ENCODE measurements at regions not wholly inside any gene's neighbourhood (a gene's known extent, or its start where the extent isn't known, plus 50 kb on each side); places are given as distances from the start of the nearest gene placed in this dataset.
"Not testable (repeated sequence)": the region's sequence is repeated elsewhere in the genome, so short reads cannot be mapped to it uniquely, and the experiment has no call there.

- Histone ChIP-seq H3K4me1 (ENCODE audit: control insufficient read depth, insufficient read depth, low read length, poor library complexity, severe bottlenecking) (no peaks in the 10 kb centered on the region), H3K4me3 (ENCODE audit: insufficient read depth, low read depth, low read length, poor library complexity, severe bottlenecking) (no peak overlapping the region), H3K27me3 (replicated peaks; ENCODE audit: control insufficient read depth, insufficient read depth, low read length, poor library complexity, severe bottlenecking) (no peaks in the 10 kb centered on the region), H3K9me3 (ENCODE audit: control insufficient read depth, low read length) (no peaks in the 10 kb centered on the region), H3K36me3 (ENCODE audit: control insufficient read depth, insufficient read depth, low read length) (no peaks in the 10 kb centered on the region), H3K27ac (ENCODE audit: insufficient read depth, low read length, poor library complexity, severe bottlenecking) (no peak overlapping the region)
- no peak for DNase-seq
Observed at GRCh38 chr7:68627247-68627864, 970.9 kb upstream of the AUTS2 start.

- H3K27ac ChIP-seq (ENCODE audit: insufficient read depth, low read length, poor library complexity, severe bottlenecking); DNase-seq; H3K4me1 ChIP-seq (ENCODE audit: control insufficient read depth, insufficient read depth, low read length, poor library complexity, severe bottlenecking); H3K4me3 ChIP-seq (ENCODE audit: insufficient read depth, low read depth, low read length, poor library complexity, severe bottlenecking); H3K9me3 ChIP-seq (ENCODE audit: control insufficient read depth, low read length); H3K27me3 ChIP-seq (replicated peaks; ENCODE audit: control insufficient read depth, insufficient read depth, low read length, poor library complexity, severe bottlenecking); H3K36me3 ChIP-seq (ENCODE audit: control insufficient read depth, insufficient read depth, low read length): not testable (repeated sequence)
Observed at GRCh38 chr7:68630914-68631313, 967.4 kb upstream of the AUTS2 start.

- H3K27me3 ChIP-seq (replicated peaks; ENCODE audit: control insufficient read depth, insufficient read depth, low read length, poor library complexity, severe bottlenecking): no peaks in the 10 kb centered on the region
- no peaks in the 10 kb centered on the region for H3K36me3 ChIP-seq (ENCODE audit: control insufficient read depth, insufficient read depth, low read length)
- no peak for DNase-seq
- no peaks in the 10 kb centered on the region for H3K4me1 ChIP-seq (ENCODE audit: control insufficient read depth, insufficient read depth, low read length, poor library complexity, severe bottlenecking)
- H3K4me3 ChIP-seq (ENCODE audit: insufficient read depth, low read depth, low read length, poor library complexity, severe bottlenecking): no peak overlapping the region
- no peak overlapping the region for H3K27ac ChIP-seq (ENCODE audit: insufficient read depth, low read length, poor library complexity, severe bottlenecking)
- no peaks in the 10 kb centered on the region for H3K9me3 ChIP-seq (ENCODE audit: control insufficient read depth, low read length)
Observed at GRCh38 chr7:68640103-68640502, 958.2 kb upstream of the AUTS2 start.

GRCh38 chr7:68642727-68643126, 955.5 kb upstream of the AUTS2 start:
- Histone ChIP-seq H3K9me3 (ENCODE audit: control insufficient read depth, low read length) (no peaks in the 10 kb centered on the region), H3K27ac (ENCODE audit: insufficient read depth, low read length, poor library complexity, severe bottlenecking) (no peak overlapping the region), H3K27me3 (replicated peaks; ENCODE audit: control insufficient read depth, insufficient read depth, low read length, poor library complexity, severe bottlenecking) (no peaks in the 10 kb centered on the region), H3K4me3 (ENCODE audit: insufficient read depth, low read depth, low read length, poor library complexity, severe bottlenecking) (no peak overlapping the region), H3K4me1 (ENCODE audit: control insufficient read depth, insufficient read depth, low read length, poor library complexity, severe bottlenecking) (no peaks in the 10 kb centered on the region), H3K36me3 (ENCODE audit: control insufficient read depth, insufficient read depth, low read length) (no peaks in the 10 kb centered on the region)
- DNase-seq: no peak

- H3K4me1 ChIP-seq (ENCODE audit: control insufficient read depth, insufficient read depth, low read length, poor library complexity, severe bottlenecking): no peaks in the 10 kb centered on the region
Observed at GRCh38 chr7:68663392-68663791, 934.9 kb upstream of the AUTS2 start.

GRCh38 chr7:68671046-68671445, 927.2 kb upstream of the AUTS2 start:
- H3K27ac ChIP-seq (ENCODE audit: insufficient read depth, low read length, poor library complexity, severe bottlenecking): no peak overlapping the region
- H3K9me3 ChIP-seq (ENCODE audit: control insufficient read depth, low read length): no peaks in the 10 kb centered on the region
- H3K4me3 ChIP-seq (ENCODE audit: insufficient read depth, low read depth, low read length, poor library complexity, severe bottlenecking): no peak overlapping the region

More at GRCh38 chr7:68663392-68663791, 934.9 kb upstream of the AUTS2 start:
- Histone ChIP-seq H3K27ac (ENCODE audit: insufficient read depth, low read length, poor library complexity, severe bottlenecking) (no peak overlapping the region), H3K27me3 (replicated peaks; ENCODE audit: control insufficient read depth, insufficient read depth, low read length, poor library complexity, severe bottlenecking) (no peaks in the 10 kb centered on the region), H3K36me3 (ENCODE audit: control insufficient read depth, insufficient read depth, low read length) (no peaks in the 10 kb centered on the region), H3K9me3 (ENCODE audit: control insufficient read depth, low read length) (no peaks in the 10 kb centered on the region), H3K4me3 (ENCODE audit: insufficient read depth, low read depth, low read length, poor library complexity, severe bottlenecking) (no peak overlapping the region)
- no peak for DNase-seq

GRCh38 chr7:68671671-68672070, 926.6 kb upstream of the AUTS2 start:
- no peaks in the 10 kb centered on the region for H3K9me3 ChIP-seq (ENCODE audit: control insufficient read depth, low read length)
- H3K4me1 ChIP-seq (ENCODE audit: control insufficient read depth, insufficient read depth, low read length, poor library complexity, severe bottlenecking): no peaks in the 10 kb centered on the region
- DNase-seq: no peak
- H3K27me3 ChIP-seq (replicated peaks; ENCODE audit: control insufficient read depth, insufficient read depth, low read length, poor library complexity, severe bottlenecking): no peaks in the 10 kb centered on the region
- H3K27ac ChIP-seq (ENCODE audit: insufficient read depth, low read length, poor library complexity, severe bottlenecking): no peak overlapping the region
- H3K4me3 ChIP-seq (ENCODE audit: insufficient read depth, low read depth, low read length, poor library complexity, severe bottlenecking): no peak overlapping the region
- H3K36me3 ChIP-seq (ENCODE audit: control insufficient read depth, insufficient read depth, low read length): no peaks in the 10 kb centered on the region

More at GRCh38 chr7:68671046-68671445, 927.2 kb upstream of the AUTS2 start:
- Histone ChIP-seq H3K4me1 (ENCODE audit: control insufficient read depth, insufficient read depth, low read length, poor library complexity, severe bottlenecking) (no peaks in the 10 kb centered on the region), H3K36me3 (ENCODE audit: control insufficient read depth, insufficient read depth, low read length) (no peaks in the 10 kb centered on the region), H3K27me3 (replicated peaks; ENCODE audit: control insufficient read depth, insufficient read depth, low read length, poor library complexity, severe bottlenecking) (no peaks in the 10 kb centered on the region)
- DNase-seq: no peak

GRCh38 chr7:68674826-68675225, 923.4 kb upstream of the AUTS2 start:
- no peak for DNase-seq

GRCh38 chr7:68676813-68677535, 921.3 kb upstream of the AUTS2 start:
- Histone ChIP-seq H3K9me3 (ENCODE audit: control insufficient read depth, low read length) (no peaks in the 10 kb centered on the region), H3K4me3 (ENCODE audit: insufficient read depth, low read depth, low read length, poor library complexity, severe bottlenecking) (no peak overlapping the region), H3K27me3 (replicated peaks; ENCODE audit: control insufficient read depth, insufficient read depth, low read length, poor library complexity, severe bottlenecking) (no peaks in the 10 kb centered on the region), H3K36me3 (ENCODE audit: control insufficient read depth, insufficient read depth, low read length) (no peaks in the 10 kb centered on the region), H3K4me1 (ENCODE audit: control insufficient read depth, insufficient read depth, low read length, poor library complexity, severe bottlenecking) (no peaks in the 10 kb centered on the region), H3K27ac (ENCODE audit: insufficient read depth, low read length, poor library complexity, severe bottlenecking) (no peak overlapping the region)
- no peak for DNase-seq

More at GRCh38 chr7:68674826-68675225, 923.4 kb upstream of the AUTS2 start:
- Histone ChIP-seq H3K27ac (ENCODE audit: insufficient read depth, low read length, poor library complexity, severe bottlenecking) (no peak overlapping the region), H3K27me3 (replicated peaks; ENCODE audit: control insufficient read depth, insufficient read depth, low read length, poor library complexity, severe bottlenecking) (no peaks in the 10 kb centered on the region), H3K9me3 (ENCODE audit: control insufficient read depth, low read length) (no peaks in the 10 kb centered on the region), H3K36me3 (ENCODE audit: control insufficient read depth, insufficient read depth, low read length) (no peaks in the 10 kb centered on the region), H3K4me1 (ENCODE audit: control insufficient read depth, insufficient read depth, low read length, poor library complexity, severe bottlenecking) (no peaks in the 10 kb centered on the region), H3K4me3 (ENCODE audit: insufficient read depth, low read depth, low read length, poor library complexity, severe bottlenecking) (no peak overlapping the region)

GRCh38 chr7:68678196-68678595, 920.1 kb upstream of the AUTS2 start:
- Histone ChIP-seq H3K36me3 (ENCODE audit: control insufficient read depth, insufficient read depth, low read length) (no peaks in the 10 kb centered on the region), H3K9me3 (ENCODE audit: control insufficient read depth, low read length) (no peaks in the 10 kb centered on the region), H3K4me1 (ENCODE audit: control insufficient read depth, insufficient read depth, low read length, poor library complexity, severe bottlenecking) (no peaks in the 10 kb centered on the region), H3K27ac (ENCODE audit: insufficient read depth, low read length, poor library complexity, severe bottlenecking) (no peak overlapping the region), H3K4me3 (ENCODE audit: insufficient read depth, low read depth, low read length, poor library complexity, severe bottlenecking) (no peak overlapping the region), H3K27me3 (replicated peaks; ENCODE audit: control insufficient read depth, insufficient read depth, low read length, poor library complexity, severe bottlenecking) (no peaks in the 10 kb centered on the region)
- no peak for DNase-seq
